ENCODE measurements at regions not wholly inside any gene's neighbourhood (a gene's known extent, or its start where the extent isn't known, plus 50 kb on each side); places are given as distances from the start of the nearest gene placed in this dataset.

DNA sequence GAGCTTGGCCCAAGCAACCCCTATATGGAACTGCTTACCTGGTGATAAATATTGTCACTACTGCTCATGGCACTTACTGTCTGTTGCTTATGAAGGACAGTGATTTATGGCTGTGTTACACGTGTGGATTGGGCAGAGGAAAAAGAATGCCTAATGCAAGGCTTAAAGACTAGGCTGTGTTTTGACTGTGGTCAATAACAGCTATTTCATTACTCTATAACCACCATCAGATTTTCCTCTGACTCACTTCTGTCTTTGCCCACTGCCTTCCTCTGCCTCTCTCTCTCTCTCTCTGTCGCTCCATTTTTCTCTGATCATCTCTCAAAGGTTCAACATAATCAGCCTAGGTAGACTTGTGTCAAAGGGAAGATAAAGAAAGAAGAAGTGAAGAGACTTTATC lies 96.2 kb downstream of the TLR4 start:
- Histone ChIP-seq H3K23me2 (ENCODE audit: insufficient read length, low read depth, low read length, poor library complexity, severe bottlenecking) (no peaks in the 10 kb centered on the region), H3K4me1 (ENCODE audit: insufficient read depth, low read length) (no peaks in the 10 kb centered on the region), H2BK12ac (ENCODE audit: insufficient read length, low read depth, low read length) (no peak overlapping the region), H3T11ph (ENCODE audit: low read length) (no peak overlapping the region), H3K4me2 (ENCODE audit: insufficient read depth, insufficient read length, low read length) (no peak overlapping the region), H2BK5ac (ENCODE audit: insufficient read length, low read length) (no peak overlapping the region), H2BK20ac (ENCODE audit: low read depth, low read length, poor library complexity, severe bottlenecking) (no peak overlapping the region), H3K4ac (ENCODE audit: low read depth, low read length) (no peak overlapping the region), H3K27me3 (ENCODE audit: insufficient read depth, low read length) (no peaks in the 10 kb centered on the region), H4K20me1 (ENCODE audit: control insufficient read depth, insufficient read depth, insufficient read length) (no peaks in the 10 kb centered on the region), H2AFZ (ENCODE audit: low read length) (no peak overlapping the region), H3K9me3 (ENCODE audit: control insufficient read depth, low read depth, low read length) (no peaks in the 10 kb centered on the region), H4K8ac (replicated peaks; ENCODE audit: insufficient read length, low read depth, low read length) (no peak overlapping the region), H2BK120ac (ENCODE audit: low read depth, low read length, poor library complexity, severe bottlenecking) (no peak overlapping the region), H3K18ac (ENCODE audit: insufficient read length, low read depth, low read length) (no peak overlapping the region), H2AK5ac (ENCODE audit: insufficient read length, low read length) (no peak overlapping the region), H3K79me1 (ENCODE audit: insufficient read depth, low read depth, low read length, poor library complexity, severe bottlenecking) (no peaks in the 10 kb centered on the region), H3K9ac (ENCODE audit: extremely low read depth, insufficient read length, low read length) (no peak overlapping the region), H2BK15ac (ENCODE audit: low read depth, low read length) (no peak overlapping the region), H4K5ac (ENCODE audit: insufficient read length, low read depth, low read length) (no peak overlapping the region), H3K23ac (ENCODE audit: insufficient read length, low read depth, low read length) (no peak overlapping the region), H4K91ac (ENCODE audit: insufficient read length, low read depth, low read length) (no peak overlapping the region), H3K79me2 (ENCODE audit: insufficient read depth, low read length) (no peaks in the 10 kb centered on the region), H3K14ac (ENCODE audit: insufficient read depth, low read length) (no peak overlapping the region), H3K27ac (ENCODE audit: insufficient read length, low read depth, low read length) (no peak overlapping the region), H3K56ac (ENCODE audit: insufficient read length, low read depth, low read length) (no peak overlapping the region)
- H3K36me3 Mint-ChIP-seq (ENCODE audit: insufficient read depth in 1 of 3, low read depth in 3 of 3), result no peaks in the 10 kb centered on the region
- WGBS (ENCODE audit: extremely low coverage, insufficient read length, low lambda C conversion rate), result no CpG with 5 or more reads among the region's 2 CpGs
- no peak overlapping the region for H3K27ac Mint-ChIP-seq
- TF ChIP-seq, protein P1, sequence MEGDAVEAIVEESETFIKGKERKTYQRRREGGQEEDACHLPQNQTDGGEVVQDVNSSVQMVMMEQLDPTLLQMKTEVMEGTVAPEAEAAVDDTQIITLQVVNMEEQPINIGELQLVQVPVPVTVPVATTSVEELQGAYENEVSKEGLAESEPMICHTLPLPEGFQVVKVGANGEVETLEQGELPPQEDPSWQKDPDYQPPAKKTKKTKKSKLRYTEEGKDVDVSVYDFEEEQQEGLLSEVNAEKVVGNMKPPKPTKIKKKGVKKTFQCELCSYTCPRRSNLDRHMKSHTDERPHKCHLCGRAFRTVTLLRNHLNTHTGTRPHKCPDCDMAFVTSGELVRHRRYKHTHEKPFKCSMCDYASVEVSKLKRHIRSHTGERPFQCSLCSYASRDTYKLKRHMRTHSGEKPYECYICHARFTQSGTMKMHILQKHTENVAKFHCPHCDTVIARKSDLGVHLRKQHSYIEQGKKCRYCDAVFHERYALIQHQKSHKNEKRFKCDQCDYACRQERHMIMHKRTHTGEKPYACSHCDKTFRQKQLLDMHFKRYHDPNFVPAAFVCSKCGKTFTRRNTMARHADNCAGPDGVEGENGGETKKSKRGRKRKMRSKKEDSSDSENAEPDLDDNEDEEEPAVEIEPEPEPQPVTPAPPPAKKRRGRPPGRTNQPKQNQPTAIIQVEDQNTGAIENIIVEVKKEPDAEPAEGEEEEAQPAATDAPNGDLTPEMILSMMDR (conservative IDR thresholded peaks at IDR 0.05), result no peak
- H3K27me3 Mint-ChIP-seq (ENCODE audit: low read depth), result no peaks in the 10 kb centered on the region; the same call in 1 of the 2 replicates
- H3K9me3 Mint-ChIP-seq, result no peaks in the 10 kb centered on the region
- no peak for DNase-seq
- H3K4me3 Mint-ChIP-seq, result no peak overlapping the region
- peaks cover 2 to 5% of the 10 kb centered on the region in 2 experiments; a peak in 3 of 4 replicates for H3K4me1 Mint-ChIP-seq

Data from H9 (cell line).